IPS-NIHi11 (cell line): ENCODE measurements at regions not wholly inside any gene's neighbourhood (a gene's known extent, or its start where the extent isn't known, plus 50 kb on each side); places are given as distances from the start of the nearest gene placed in this dataset.
"Not testable (repeated sequence)": the region's sequence is repeated elsewhere in the genome, so short reads cannot be mapped to it uniquely, and the experiment has no call there.

Experiments used
- DNase-seq: peaks from one replicate; pipeline ENCODE4 v3.0.0; 2012; ENCODE audit warnings: mixed read lengths, low spot score

- DNase-seq: no peak
These were observed 95.2 kb upstream of the PWP1 start for GRCh38 chr12:107590413-107590812.

GRCh38 chr12:107590814-107591375 is 94.7 kb upstream of the PWP1 start:
- DNase-seq: no peak

- DNase-seq: no peak
These were observed 91.8 kb upstream of the PWP1 start for GRCh38 chr12:107593713-107594381.

- no peak for DNase-seq
These were observed 90.6 kb upstream of the PWP1 start for GRCh38 chr12:107594995-107595394.

- no peak for DNase-seq
These were observed 87.7 kb upstream of the PWP1 start for GRCh38 chr12:107597695-107598410.

- no peak for DNase-seq
These were observed 86.7 kb upstream of the PWP1 start for GRCh38 chr12:107598906-107599305.

- DNase-seq: no peak
These were observed 84.9 kb upstream of the PWP1 start for GRCh38 chr12:107600581-107601144.

- no peak for DNase-seq
These were observed 83.2 kb upstream of the PWP1 start for GRCh38 chr12:107602446-107602845.

- no peak for DNase-seq
These were observed 80.3 kb upstream of the PWP1 start for GRCh38 chr12:107605293-107605692.

- DNase-seq: peak; percentile 88
These were observed 77.9 kb upstream of the PWP1 start for GRCh38 chr12:107607464-107608392.

- DNase-seq: not testable (repeated sequence)
These were observed 76.8 kb upstream of the PWP1 start for GRCh38 chr12:107608779-107609178.

GRCh38 chr12:107610021-107610859 is 75.4 kb upstream of the PWP1 start:
- peak; percentile 74 for DNase-seq

- DNase-seq: no peak
These were observed 73.1 kb upstream of the PWP1 start for GRCh38 chr12:107612508-107612907.

- no peak for DNase-seq
These were observed 68.7 kb upstream of the PWP1 start for GRCh38 chr12:107616941-107617340.

GRCh38 chr12:107618106-107618505 is 67.5 kb upstream of the PWP1 start:
- DNase-seq: no peak

- no peak for DNase-seq
These were observed 65.8 kb upstream of the PWP1 start for GRCh38 chr12:107619831-107620230.

- DNase-seq: peak; percentile 75
These were observed 63.6 kb upstream of the PWP1 start for GRCh38 chr12:107622001-107622400.

GRCh38 chr12:107624493-107624892 is 61.1 kb upstream of the PWP1 start:
- no peak for DNase-seq

GRCh38 chr12:107631715-107632114 is 53.9 kb upstream of the PWP1 start:
- DNase-seq: no peak

- DNase-seq: no peak
These were observed 53.4 kb upstream of the PWP1 start for GRCh38 chr12:107632246-107632645.

- DNase-seq: peak; percentile 20
These were observed 51.1 kb upstream of the PWP1 start for GRCh38 chr12:107634530-107634929.
